HepG2 (cell line): ENCODE measurements at regions not wholly inside any gene's neighbourhood (a gene's known extent, or its start where the extent isn't known, plus 50 kb on each side); places are given as distances from the start of the nearest gene placed in this dataset.

Experiments used
- CTCF ChIP-seq: sonication (generic); formaldehyde crosslinking; IDR thresholded peaks from 2 replicates; pipeline ENCODE4 v1.5.0; 2020; ENCODE audit warnings: mild to moderate bottlenecking, missing genetic modification reagents, moderate library complexity
- ZKSCAN5 ChIP-seq: sonication (generic); formaldehyde crosslinking; IDR thresholded peaks from 2 replicates; pipeline ENCODE4 v1.5.1; 2020; ENCODE audit warnings: mild to moderate bottlenecking, missing genetic modification reagents
- ZNF136 ChIP-seq: sonication (generic); formaldehyde crosslinking; IDR thresholded peaks from 2 replicates; pipeline ENCODE4 v1.8.1; 2022; ENCODE audit warnings: low read depth, mild to moderate bottlenecking, moderate library complexity, missing genetic modification reagents
- ZNF256 ChIP-seq: sonication (generic); formaldehyde crosslinking; conservative IDR thresholded peaks from 2 replicates; pipeline ENCODE4 v1.4.0; 2020; ENCODE audit warnings: missing genetic modification reagents

- TF ChIP-seq ZNF136 (CRISPR knock-in tag), result no peak
- TF ChIP-seq ZKSCAN5 (CRISPR knock-in tag), result no peak
- TF ChIP-seq CTCF, result no peak
- no peak for TF ChIP-seq ZNF256 (CRISPR knock-in tag)
These were observed 568.7 kb downstream of the ETV1 start for GRCh38 chr7:13420726-13421125.
